Mucosa of stomach (tissue), 1 donor: ENCODE measurements at regions not wholly inside any gene's neighbourhood (a gene's known extent, or its start where the extent isn't known, plus 50 kb on each side); places are given as distances from the start of the nearest gene placed in this dataset.

Experiments
- H3K27me3 ChIP-seq: one replicate; pipeline ENCODE4 v1.7.0; 2013; ENCODE audit warnings: mild to moderate bottlenecking, low read length; ENCODE audit not compliant: control insufficient read depth, insufficient read depth
- H3K36me3 ChIP-seq: one replicate; pipeline ENCODE4 v1.7.0; 2013; ENCODE audit warnings: low read length; ENCODE audit not compliant: control insufficient read depth, insufficient read depth
- H3K4me1 ChIP-seq: one replicate; pipeline ENCODE4 v1.7.0; 2013; ENCODE audit warnings: mild to moderate bottlenecking, low read length; ENCODE audit not compliant: control insufficient read depth, insufficient read depth
- H3K4me3 ChIP-seq: one replicate; pipeline ENCODE4 v1.7.0; 2013; ENCODE audit warnings: low read length
- H3K9ac ChIP-seq: one replicate; pipeline ENCODE4 v1.7.0; 2013; ENCODE audit warnings: mild to moderate bottlenecking, low read length, moderate library complexity
- H3K9me3 ChIP-seq: one replicate; pipeline ENCODE4 v1.7.0; 2013; ENCODE audit warnings: mild to moderate bottlenecking, low read length, moderate library complexity; ENCODE audit not compliant: control insufficient read depth
- donor health status: Pancreatic carcinoma.

DNA sequence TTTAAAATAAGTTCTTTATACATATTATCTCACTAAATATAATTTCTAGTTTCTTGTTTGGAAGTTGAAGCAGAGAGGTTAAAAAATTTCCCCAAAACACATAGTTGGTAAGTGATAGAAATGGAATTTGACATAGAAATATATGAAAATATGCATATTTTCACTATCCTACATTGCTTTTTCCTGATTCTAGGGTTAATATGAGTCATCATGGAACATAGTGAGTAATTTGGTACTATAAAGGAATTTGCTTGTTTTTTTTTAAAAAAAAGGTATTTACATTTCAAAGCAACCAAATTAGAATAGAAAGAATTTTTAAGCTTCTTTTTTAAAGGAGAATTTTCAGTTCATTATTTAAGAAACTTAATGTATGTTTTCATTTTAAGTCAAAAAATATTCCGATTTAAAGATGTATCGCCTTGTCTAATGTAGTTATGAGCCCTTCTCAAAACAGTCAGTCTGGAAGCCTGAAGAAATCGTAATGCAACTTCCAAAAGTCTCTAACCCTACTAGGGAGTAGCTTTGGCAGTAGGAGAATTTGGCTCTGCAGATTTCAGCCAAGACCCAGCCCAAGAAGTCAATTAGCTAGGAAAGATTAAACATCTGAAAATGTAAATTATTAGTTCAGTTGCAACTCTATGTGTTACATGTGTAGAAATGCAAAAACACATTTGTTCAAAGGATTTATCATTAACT, 147.3 kb downstream of the RDH14 start:
- Histone ChIP-seq H3K9ac (no peak overlapping the region), H3K9me3 (no peaks in the 10 kb centered on the region), H3K27me3 (no peaks in the 10 kb centered on the region), H3K4me1 (no peaks in the 10 kb centered on the region), H3K36me3 (no peaks in the 10 kb centered on the region), H3K4me3 (no peak overlapping the region)

DNA sequence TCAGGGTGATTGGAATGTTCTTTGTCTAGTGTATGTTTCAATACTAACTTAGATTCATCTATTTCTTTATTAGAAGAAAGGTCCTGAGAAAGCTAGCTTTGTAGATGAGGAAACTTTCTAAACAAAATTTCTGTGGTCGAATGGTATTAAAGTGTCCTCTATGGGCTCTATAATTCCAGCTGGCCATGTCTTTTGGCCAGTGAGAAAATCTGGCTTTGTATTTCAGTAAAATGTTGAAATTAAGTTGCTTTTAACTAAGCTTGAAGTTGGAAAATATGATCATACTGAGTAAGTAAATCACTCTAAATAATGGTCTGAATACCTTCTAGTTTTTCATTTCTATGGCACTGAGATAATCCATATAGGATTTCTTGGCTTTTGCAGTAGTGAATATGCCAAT, 148.8 kb downstream of the RDH14 start:
- Histone ChIP-seq H3K9ac (no peak overlapping the region), H3K4me1 (no peaks in the 10 kb centered on the region), H3K36me3 (no peaks in the 10 kb centered on the region)

DNA sequence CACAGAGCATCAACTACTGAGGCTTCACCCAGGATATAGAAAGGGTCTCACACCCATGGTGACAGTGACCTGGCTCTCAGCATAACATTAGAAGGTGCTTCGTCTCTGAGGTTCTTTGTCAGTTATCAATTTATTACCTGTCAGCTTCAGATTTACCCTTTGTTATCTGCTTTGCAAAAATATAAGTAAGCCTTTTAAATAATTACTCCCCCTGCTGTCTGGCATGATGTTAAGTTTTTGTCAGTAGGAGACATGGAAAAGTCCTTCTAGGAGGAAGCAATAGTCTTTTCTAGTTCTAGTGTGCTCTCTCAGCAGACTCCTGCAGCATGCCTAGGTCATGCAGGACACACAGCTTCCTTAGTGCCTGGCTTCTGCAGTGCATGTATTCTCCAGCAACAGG, 149.9 kb downstream of the RDH14 start:
- Histone ChIP-seq H3K9ac (no peak overlapping the region), H3K27me3 (no peaks in the 10 kb centered on the region), H3K9me3 (no peaks in the 10 kb centered on the region), H3K36me3 (no peaks in the 10 kb centered on the region), H3K4me3 (no peak overlapping the region), H3K4me1 (no peaks in the 10 kb centered on the region)

More for the DNA sequence above, 148.8 kb downstream of the RDH14 start:
- H3K27me3 ChIP-seq = no peaks in the 10 kb centered on the region
- H3K4me3 ChIP-seq = no peak overlapping the region
- no peaks in the 10 kb centered on the region for H3K9me3 ChIP-seq

DNA sequence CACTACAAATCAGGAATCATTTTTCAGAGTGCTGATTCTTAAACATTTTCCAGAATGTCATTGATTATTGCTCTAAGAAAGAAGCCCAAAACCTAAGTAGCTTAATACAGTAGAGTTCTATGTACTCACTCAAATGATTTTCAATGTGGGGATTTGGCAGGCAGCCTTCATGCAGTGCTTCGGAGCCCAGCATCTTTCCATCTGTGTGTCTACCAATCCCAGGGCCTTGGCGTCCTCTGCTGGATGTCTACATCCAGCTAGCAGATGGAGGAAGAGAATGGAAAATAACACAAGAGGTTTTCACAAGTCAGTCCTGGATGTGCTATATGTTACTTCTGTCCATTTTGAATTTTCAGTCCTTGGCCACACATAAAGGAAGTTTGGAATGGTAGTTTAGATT, 151.8 kb downstream of the RDH14 start:
- H3K27me3 ChIP-seq = no peaks in the 10 kb centered on the region
- H3K9me3 ChIP-seq = no peaks in the 10 kb centered on the region
- no peaks in the 10 kb centered on the region for H3K36me3 ChIP-seq
- no peaks in the 10 kb centered on the region for H3K4me1 ChIP-seq
- no peak overlapping the region for H3K9ac ChIP-seq
- H3K4me3 ChIP-seq = no peak overlapping the region

DNA sequence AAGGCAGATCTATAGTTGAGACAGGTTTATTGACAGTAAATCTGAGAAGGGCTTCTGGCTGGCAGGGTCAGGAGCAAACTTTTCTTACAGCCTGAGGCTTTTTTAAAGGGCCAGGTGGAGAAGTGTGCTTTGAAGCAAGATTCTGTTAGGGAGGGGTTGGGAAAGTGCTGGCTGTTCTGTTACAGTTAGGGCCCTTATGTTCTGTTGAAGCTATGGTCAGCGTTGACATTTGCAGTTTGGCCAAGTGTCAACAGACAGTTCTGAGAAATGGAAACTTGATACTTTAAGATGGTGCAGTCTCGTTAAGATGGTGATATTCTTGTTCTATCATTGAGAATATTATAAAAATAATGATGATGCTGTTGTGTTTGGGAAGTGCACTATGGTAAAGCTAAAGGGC, 154.2 kb downstream of the RDH14 start:
- Histone ChIP-seq H3K9ac (no peak overlapping the region), H3K36me3 (no peaks in the 10 kb centered on the region), H3K4me1 (no peaks in the 10 kb centered on the region), H3K4me3 (no peak overlapping the region), H3K27me3 (no peaks in the 10 kb centered on the region), H3K9me3 (no peaks in the 10 kb centered on the region)

DNA sequence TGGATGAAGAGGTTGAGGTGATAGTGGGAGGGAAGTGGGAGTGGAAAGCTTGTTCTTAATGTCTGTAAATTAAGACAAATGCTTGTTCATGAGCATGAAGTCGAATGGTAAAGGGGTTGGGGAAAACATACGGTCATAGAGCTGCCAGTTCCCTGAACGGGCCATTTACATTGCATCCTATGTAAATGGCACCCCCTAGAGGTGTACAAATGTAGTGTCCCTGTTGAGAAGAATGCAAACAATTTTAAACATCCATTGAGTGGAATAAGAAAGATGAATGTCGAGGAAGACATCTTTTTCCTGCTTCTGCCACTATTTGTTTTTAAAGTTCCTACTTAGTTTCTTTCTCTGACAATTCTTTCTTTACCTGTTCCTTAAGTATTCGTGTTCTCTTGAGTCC, 155.7 kb downstream of the RDH14 start:
- no peak overlapping the region for H3K9ac ChIP-seq
- H3K36me3 ChIP-seq = no peaks in the 10 kb centered on the region
- no peaks in the 10 kb centered on the region for H3K9me3 ChIP-seq
- no peak overlapping the region for H3K4me3 ChIP-seq
- H3K4me1 ChIP-seq = no peaks in the 10 kb centered on the region
- H3K27me3 ChIP-seq = no peaks in the 10 kb centered on the region

DNA sequence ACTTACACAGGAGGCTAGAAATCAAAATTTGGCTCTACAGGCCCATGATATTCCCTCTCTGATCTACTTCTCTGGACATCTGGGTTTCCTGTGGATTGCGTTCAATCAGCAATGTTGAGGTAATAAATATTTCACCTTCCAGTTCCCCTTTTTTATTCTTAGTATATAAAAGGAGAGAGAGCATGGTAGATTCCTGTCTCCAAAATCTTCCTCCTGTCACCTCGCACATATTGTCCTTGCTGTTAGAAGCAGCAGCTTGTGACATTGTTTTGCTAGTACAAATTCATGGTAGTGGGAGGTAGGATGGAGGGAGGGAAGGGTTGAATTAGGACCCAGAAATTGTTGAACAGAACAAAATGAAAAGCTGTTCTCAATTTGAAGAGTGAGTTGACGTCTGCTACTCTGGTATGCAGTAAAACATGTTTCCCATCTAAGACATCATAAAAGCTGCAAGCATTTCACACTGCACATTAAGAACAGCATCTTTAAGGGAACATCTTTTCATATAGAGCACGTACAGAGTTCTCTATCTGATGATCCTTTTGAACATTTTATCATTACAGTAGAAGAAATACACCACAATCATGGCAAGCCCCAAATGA, 156.4 kb downstream of the RDH14 start:
- H3K4me1 ChIP-seq = no peaks in the 10 kb centered on the region
- H3K27me3 ChIP-seq = no peaks in the 10 kb centered on the region
- H3K9me3 ChIP-seq = no peaks in the 10 kb centered on the region
- H3K9ac ChIP-seq = no peak overlapping the region
- H3K36me3 ChIP-seq = no peaks in the 10 kb centered on the region
- H3K4me3 ChIP-seq = no peak overlapping the region

DNA sequence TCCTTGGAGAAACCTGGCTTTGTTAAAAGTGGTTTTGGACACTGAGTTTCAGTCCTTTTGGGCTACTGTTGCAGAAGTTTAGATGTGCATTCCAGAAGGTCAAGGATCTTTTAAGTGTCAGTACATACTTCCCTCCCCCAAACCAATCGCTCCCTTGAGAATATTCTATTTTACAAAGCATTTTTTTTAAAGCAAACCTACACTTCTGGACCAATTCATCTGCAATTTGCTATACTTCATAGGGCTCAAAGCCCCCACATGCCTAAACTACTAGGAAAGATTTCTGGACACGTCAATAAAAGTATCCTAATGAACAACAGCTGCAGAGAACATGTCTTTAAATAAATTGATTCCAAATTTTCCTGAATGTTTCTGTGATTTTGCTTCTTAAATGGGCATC, 157.6 kb downstream of the RDH14 start:
- Histone ChIP-seq H3K36me3 (no peaks in the 10 kb centered on the region), H3K9ac (no peak overlapping the region), H3K9me3 (no peaks in the 10 kb centered on the region), H3K27me3 (no peaks in the 10 kb centered on the region), H3K4me1 (no peaks in the 10 kb centered on the region), H3K4me3 (no peak overlapping the region)

DNA sequence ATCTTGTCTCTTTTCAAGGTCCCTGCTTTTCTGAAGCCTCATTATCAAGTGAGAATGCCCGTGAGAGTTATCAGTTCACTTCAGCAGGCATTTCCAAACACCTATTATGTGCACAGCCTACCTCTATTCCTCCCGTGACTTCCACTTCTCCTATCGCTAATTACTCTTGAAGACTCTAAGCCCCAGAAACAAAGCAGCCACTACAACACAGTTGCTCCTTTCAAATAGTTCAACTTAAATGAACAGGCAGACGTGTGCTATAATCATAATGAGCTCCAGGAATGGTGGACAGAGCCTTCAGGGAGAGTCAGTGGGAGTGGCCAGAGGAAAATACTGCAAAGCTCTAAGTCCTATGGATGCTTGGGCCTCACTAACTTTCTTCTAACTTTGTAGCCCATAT, 159.0 kb downstream of the RDH14 start:
- no peaks in the 10 kb centered on the region for H3K27me3 ChIP-seq
- no peak overlapping the region for H3K9ac ChIP-seq
- no peaks in the 10 kb centered on the region for H3K4me1 ChIP-seq
- no peaks in the 10 kb centered on the region for H3K36me3 ChIP-seq
- H3K4me3 ChIP-seq = no peak overlapping the region
- no peaks in the 10 kb centered on the region for H3K9me3 ChIP-seq

DNA sequence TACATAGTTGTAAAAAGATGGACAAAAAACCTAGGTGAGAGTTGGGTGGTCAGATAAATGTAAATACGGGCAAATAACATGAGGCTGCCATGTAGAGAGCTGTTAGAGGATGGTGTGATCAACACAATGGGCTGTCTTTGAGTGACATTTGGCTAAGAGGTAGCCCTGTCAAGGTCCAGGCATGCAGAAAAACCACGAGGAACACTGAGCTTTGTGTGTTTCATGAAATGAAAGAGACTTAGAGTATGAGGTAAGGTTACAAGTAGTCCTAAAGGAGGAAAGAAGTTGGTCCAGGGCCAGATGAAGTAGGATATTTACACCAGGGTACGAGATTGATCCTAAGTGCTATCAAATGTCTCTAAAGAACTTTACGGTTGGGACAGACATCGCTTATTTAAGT, 160.9 kb downstream of the RDH14 start:
- Histone ChIP-seq H3K27me3 (no peaks in the 10 kb centered on the region), H3K36me3 (no peaks in the 10 kb centered on the region), H3K4me3 (no peak overlapping the region), H3K9me3 (no peaks in the 10 kb centered on the region), H3K9ac (no peak overlapping the region), H3K4me1 (no peaks in the 10 kb centered on the region)

DNA sequence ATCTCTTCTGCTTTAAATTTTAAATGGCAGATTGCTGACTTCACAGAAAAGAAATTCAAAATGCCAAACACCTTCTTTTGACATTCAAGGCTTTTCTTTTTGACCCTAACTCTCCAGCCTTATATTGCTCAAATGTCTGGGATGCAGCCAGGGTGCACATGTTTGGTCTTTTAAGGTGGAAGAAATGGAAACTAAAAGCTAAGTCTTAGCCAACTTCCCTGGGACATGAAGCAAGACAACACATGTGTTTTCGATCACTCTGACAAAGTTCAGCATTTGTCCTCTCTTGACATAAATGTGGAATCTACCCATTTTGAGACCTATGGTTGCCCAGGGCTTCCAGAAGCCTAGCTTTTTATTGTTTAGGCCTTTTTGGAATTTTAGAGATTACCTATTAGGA, 161.6 kb downstream of the RDH14 start:
- no peak overlapping the region for H3K9ac ChIP-seq
- H3K27me3 ChIP-seq = no peaks in the 10 kb centered on the region

DNA sequence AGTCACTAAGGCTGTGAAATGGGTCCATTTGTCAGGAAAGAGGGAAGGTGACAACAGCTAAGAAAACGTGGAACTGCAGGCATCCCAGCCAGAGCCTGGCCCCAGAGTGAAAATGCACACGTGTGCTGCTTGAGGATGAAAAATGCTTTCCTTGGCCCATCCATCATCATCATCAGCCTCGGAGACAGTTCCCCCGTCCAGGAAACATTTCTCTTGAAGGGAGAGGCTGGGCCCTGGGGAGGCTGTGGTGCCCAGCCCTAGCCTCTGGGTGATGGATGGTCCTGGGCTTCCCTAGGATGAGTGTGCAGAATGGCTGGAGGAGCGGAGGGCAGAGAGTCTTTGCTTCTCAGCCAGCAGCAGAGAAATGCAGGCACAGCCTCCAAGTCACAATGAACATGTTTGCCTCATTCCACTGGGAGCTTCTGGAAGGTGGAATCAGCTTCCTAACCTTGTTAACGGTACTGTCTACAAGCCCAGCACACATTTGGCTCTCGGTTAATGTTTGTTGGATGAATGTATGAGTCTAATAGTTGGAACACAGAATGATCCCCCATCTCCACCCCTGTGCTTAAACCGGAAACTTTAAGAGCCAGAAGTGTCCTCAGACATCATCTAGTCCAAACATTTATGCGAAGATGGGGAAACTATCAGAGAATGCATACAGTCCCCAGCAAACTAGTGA, 164.0 kb downstream of the RDH14 start:
- Histone ChIP-seq H3K9me3 (no peaks in the 10 kb centered on the region), H3K9ac (no peak overlapping the region), H3K4me3 (no peak overlapping the region), H3K36me3 (no peaks in the 10 kb centered on the region), H3K27me3 (no peaks in the 10 kb centered on the region), H3K4me1 (no peaks in the 10 kb centered on the region)

More for the DNA sequence above, 161.6 kb downstream of the RDH14 start:
- no peak overlapping the region for H3K4me3 ChIP-seq
- H3K4me1 ChIP-seq = no peaks in the 10 kb centered on the region
- no peaks in the 10 kb centered on the region for H3K9me3 ChIP-seq
- no peaks in the 10 kb centered on the region for H3K36me3 ChIP-seq
